ENCODE measurements at regions not wholly inside any gene's neighbourhood (a gene's known extent, or its start where the extent isn't known, plus 50 kb on each side); places are given as distances from the start of the nearest gene placed in this dataset.
"Not testable (repeated sequence)": the region's sequence is repeated elsewhere in the genome, so short reads cannot be mapped to it uniquely, and the experiment has no call there.

DNA sequence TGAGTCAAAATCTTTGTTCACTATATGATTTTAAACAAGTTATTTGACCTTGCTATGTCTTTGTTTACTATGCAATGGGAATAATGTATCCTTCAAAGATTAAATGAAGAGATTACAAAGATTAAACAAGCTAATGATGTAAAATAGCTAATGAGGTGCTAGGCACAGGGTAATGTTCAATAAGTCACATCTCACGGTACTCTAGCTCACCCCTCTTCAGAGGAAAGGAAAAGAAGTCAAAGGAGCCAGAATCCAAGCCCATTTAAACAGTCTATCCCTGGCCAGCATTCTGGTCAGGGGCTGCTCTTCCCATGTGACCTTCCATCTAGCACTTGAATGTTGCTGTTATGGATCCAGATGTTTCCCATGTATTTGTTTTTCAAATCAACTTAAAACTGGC is 412.4 kb upstream of the CAMK1G start:
- TF ChIP-seq, protein P1, sequence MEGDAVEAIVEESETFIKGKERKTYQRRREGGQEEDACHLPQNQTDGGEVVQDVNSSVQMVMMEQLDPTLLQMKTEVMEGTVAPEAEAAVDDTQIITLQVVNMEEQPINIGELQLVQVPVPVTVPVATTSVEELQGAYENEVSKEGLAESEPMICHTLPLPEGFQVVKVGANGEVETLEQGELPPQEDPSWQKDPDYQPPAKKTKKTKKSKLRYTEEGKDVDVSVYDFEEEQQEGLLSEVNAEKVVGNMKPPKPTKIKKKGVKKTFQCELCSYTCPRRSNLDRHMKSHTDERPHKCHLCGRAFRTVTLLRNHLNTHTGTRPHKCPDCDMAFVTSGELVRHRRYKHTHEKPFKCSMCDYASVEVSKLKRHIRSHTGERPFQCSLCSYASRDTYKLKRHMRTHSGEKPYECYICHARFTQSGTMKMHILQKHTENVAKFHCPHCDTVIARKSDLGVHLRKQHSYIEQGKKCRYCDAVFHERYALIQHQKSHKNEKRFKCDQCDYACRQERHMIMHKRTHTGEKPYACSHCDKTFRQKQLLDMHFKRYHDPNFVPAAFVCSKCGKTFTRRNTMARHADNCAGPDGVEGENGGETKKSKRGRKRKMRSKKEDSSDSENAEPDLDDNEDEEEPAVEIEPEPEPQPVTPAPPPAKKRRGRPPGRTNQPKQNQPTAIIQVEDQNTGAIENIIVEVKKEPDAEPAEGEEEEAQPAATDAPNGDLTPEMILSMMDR (IDR thresholded peaks at IDR 0.05) = no peak
- DNase-seq (ENCODE audit: low spot score) = no peak
- no peaks in the 10 kb centered on the region for H3K9me3 ChIP-seq
- H3K4me3 ChIP-seq = no peak overlapping the region
- no peaks in the 10 kb centered on the region for H3K27me3 ChIP-seq (replicated peaks; ENCODE audit: insufficient read depth)
- no peaks in the 10 kb centered on the region for H3K36me3 ChIP-seq
- no peak overlapping the region for H3K27ac ChIP-seq
- H3K4me1 ChIP-seq (ENCODE audit: control insufficient read depth in 1 of 2, low read depth in 2 of 2) = peaks cover 10 to 11% of the 10 kb centered on the region in 2 donors
- ATAC-seq (ENCODE audit: insufficient number of reproducible peaks, low FRiP score, low read depth) = no peak

DNA sequence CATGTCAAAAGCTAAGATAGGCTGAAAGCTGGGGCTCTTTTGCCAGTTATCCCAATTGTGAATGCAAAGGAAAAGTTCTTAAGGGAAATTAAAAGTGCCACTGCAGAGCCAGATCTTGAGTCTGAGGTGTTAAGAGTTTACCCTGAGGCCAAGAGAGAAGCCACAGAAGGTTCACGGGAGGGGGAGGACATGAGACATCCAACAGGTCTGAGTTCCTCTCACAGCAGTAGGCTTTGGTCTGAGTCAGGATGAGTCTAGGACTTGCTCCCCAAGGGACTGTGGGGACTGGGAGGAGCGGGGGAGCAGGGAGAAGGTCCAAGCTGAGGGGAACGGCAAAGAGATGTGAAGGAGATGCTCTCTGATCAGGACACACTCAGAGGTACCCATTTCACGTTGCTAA is 411.2 kb upstream of the CAMK1G start:
- DNase-seq (ENCODE audit: low spot score) (no peak), ATAC-seq (ENCODE audit: insufficient number of reproducible peaks, low FRiP score, low read depth) (no peak)
- H3K4me1 ChIP-seq (ENCODE audit: control insufficient read depth in 1 of 2, low read depth in 2 of 2) = peaks cover 10 to 11% of the 10 kb centered on the region in 2 donors
- TF ChIP-seq, protein P1 (IDR thresholded peaks at IDR 0.05) = no peak
- no peaks in the 10 kb centered on the region for H3K27me3 ChIP-seq (replicated peaks; ENCODE audit: insufficient read depth)
- no peaks in the 10 kb centered on the region for H3K36me3 ChIP-seq
- H3K4me3 ChIP-seq = no peak overlapping the region
- no peak overlapping the region for H3K27ac ChIP-seq
- H3K9me3 ChIP-seq = no peaks in the 10 kb centered on the region

DNA sequence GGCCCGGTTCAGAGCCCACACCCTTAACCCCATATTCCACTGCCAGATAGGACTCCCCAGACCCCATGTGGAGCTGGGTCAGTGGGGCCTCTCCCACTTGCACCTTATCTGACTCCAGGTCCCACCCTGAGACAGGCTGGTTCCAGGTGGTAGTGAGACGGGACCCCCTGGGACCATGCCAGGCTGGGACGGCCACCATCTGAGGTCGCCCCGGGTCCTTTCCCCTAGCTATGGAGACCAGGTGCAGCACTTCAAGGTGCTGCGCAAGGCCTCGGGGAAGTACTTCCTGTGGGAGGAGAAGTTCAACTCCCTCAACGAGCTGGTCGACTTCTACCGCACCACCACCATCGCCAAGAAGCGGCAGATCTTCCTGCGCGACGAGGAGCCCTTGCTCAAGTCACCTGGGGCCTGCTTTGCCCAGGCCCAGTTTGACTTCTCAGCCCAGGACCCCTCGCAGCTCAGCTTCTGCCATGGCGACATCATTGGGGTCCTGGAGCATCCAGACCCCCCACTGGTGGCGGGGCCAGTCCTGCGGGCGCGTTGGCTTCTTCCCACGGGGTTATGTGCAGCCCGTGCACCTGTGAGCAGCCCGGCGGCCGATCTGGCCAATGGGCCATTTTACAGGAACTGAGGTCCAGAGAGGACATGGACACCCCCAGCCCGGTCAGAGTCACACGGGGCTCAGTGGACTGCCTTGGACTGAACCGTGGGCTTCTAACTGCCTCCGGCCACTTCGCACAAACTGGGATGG is 410.5 kb upstream of the CAMK1G start:
- H3K4me1 ChIP-seq (ENCODE audit: control insufficient read depth in 1 of 2, low read depth in 2 of 2) = peaks cover 10% of the 10 kb centered on the region in 2 donors
- H3K36me3 ChIP-seq; DNase-seq (ENCODE audit: low spot score); H3K9me3 ChIP-seq; H3K27me3 ChIP-seq (replicated peaks; ENCODE audit: insufficient read depth); H3K27ac ChIP-seq; H3K4me3 ChIP-seq; ATAC-seq (ENCODE audit: insufficient number of reproducible peaks, low FRiP score, low read depth): not testable (repeated sequence)

DNA sequence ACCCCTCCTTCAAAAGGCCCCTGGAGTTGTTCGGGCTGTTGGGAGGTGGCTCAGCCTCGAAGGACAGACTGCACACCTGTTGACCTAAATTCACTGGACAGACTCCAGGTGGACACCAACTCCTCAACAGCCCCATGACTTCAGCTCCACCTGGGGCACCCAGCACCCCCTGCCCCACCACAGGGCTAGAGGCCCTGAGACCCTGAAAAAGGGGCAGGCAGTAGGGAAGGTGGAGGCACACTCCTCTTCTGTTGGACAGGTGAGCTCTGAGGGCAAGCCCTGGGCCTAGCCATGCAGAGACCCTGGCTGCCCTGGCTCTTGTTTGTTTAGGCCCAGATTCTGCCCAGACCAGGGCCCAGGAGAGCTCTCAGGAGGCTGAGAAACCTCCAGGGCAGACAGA is 409.7 kb upstream of the CAMK1G start:
- not testable (repeated sequence) for H3K4me1 ChIP-seq (ENCODE audit: control insufficient read depth in 1 of 2, low read depth in 2 of 2); H3K27me3 ChIP-seq (replicated peaks; ENCODE audit: insufficient read depth); ATAC-seq (ENCODE audit: insufficient number of reproducible peaks, low FRiP score, low read depth); DNase-seq (ENCODE audit: low spot score); H3K4me3 ChIP-seq; H3K36me3 ChIP-seq; H3K9me3 ChIP-seq; H3K27ac ChIP-seq

DNA sequence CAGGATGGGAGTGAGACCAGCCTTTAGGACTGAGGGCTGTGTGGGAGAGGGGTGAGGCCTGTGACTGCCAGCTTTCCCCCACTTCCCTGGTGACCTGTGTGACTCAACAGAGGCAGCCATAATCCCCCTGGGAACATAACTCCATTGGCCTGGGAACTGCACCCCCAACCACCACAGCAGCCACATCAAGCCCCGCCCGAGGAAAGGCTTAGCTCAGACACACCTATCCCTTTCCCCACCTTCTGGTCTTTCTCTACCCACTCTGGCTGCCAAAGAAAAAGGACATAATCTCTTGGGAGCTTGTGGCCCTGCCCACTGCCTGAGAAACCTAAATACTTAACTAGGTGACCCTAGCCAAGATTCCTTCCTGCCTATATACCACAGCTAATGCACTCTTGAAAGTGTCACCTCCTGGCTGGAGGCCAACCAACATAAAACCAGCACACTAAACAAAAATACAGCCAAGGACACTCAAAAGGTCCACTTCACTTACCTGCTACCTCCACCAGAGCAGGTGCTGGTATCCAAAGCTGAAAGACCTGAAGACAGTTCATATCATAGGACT is 406.6 kb upstream of the CAMK1G start:
- no peak for DNase-seq (ENCODE audit: low spot score)
- H3K27ac ChIP-seq = no peak overlapping the region
- no peak overlapping the region for H3K4me3 ChIP-seq
- no peaks in the 10 kb centered on the region for H3K9me3 ChIP-seq
- no peaks in the 10 kb centered on the region for H3K4me1 ChIP-seq (ENCODE audit: control insufficient read depth in 1 of 2, low read depth in 2 of 2)
- H3K36me3 ChIP-seq = no peaks in the 10 kb centered on the region
- TF ChIP-seq, protein P1 (IDR thresholded peaks at IDR 0.05) = no peak
- H3K27me3 ChIP-seq (replicated peaks; ENCODE audit: insufficient read depth) = no peaks in the 10 kb centered on the region
- ATAC-seq (ENCODE audit: insufficient number of reproducible peaks, low FRiP score, low read depth) = no peak

DNA sequence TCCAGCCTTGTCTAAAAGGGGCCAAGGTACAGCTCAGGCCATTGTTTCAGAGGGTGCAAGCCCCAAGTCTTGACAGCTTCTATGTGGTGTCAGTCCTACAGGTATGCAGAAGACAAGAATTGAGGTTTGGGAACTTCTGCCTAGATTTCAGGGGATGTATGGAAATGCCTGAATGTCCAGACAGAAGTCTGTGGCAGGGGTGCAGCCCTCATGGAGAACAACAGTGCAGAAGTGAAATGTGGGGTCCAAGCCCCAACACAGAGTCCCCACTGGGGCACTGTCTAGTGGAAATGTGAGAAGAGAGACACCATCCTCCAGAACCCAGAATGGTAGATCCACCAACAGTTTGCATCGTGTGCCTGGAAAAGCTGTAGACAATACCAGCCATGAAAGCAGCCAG is 400.3 kb upstream of the CAMK1G start:
- TF ChIP-seq, protein P1 (IDR thresholded peaks at IDR 0.05) = no peak
- Histone ChIP-seq H3K27me3 (replicated peaks; ENCODE audit: insufficient read depth) (no peaks in the 10 kb centered on the region), H3K9me3 (no peaks in the 10 kb centered on the region), H3K27ac (no peak overlapping the region), H3K36me3 (no peaks in the 10 kb centered on the region), H3K4me1 (ENCODE audit: control insufficient read depth in 1 of 2, low read depth in 2 of 2) (no peaks in the 10 kb centered on the region), H3K4me3 (no peak overlapping the region)
- no peak for ATAC-seq (ENCODE audit: insufficient number of reproducible peaks, low FRiP score, low read depth)
- DNase-seq (ENCODE audit: low spot score) = no peak

All from thoracic aorta (tissue), 2 donors.